ENCODE measurements at regions not wholly inside any gene's neighbourhood (a gene's known extent, or its start where the extent isn't known, plus 50 kb on each side); places are given as distances from the start of the nearest gene placed in this dataset.

GRCh38 chr2:3071685-3072263 is 305.8 kb downstream of the EIPR1 start:
- no peak for DNase-seq (ENCODE audit: low read depth)
- no peak overlapping the region for H3K4me3 ChIP-seq (ENCODE audit: low read depth, low read length)
- no peak for TF ChIP-seq CTCF (IDR thresholded peaks at IDR 0.05; ENCODE audit: insufficient read depth, low read length)

GRCh38 chr2:3066831-3067230 is 310.8 kb downstream of the EIPR1 start:
- H3K4me3 ChIP-seq (ENCODE audit: low read depth, low read length), result no peak overlapping the region
- DNase-seq (ENCODE audit: low read depth), result no peak
- TF ChIP-seq CTCF (IDR thresholded peaks at IDR 0.05; ENCODE audit: insufficient read depth, low read length), result no peak

- no peak for TF ChIP-seq CTCF (IDR thresholded peaks at IDR 0.05; ENCODE audit: insufficient read depth, low read length)
- no peak for DNase-seq (ENCODE audit: low read depth)
- H3K4me3 ChIP-seq (ENCODE audit: low read depth, low read length), result no peak overlapping the region
Observed at GRCh38 chr2:3065928-3066327, 311.7 kb downstream of the EIPR1 start.

GRCh38 chr2:3062476-3063260 is 314.9 kb downstream of the EIPR1 start:
- TF ChIP-seq CTCF (IDR thresholded peaks at IDR 0.05; ENCODE audit: insufficient read depth, low read length), result no peak
- no peak overlapping the region for H3K4me3 ChIP-seq (ENCODE audit: low read depth, low read length)
- no peak for DNase-seq (ENCODE audit: low read depth)

GRCh38 chr2:3060049-3060448 is 317.6 kb downstream of the EIPR1 start:
- TF ChIP-seq CTCF (IDR thresholded peaks at IDR 0.05; ENCODE audit: insufficient read depth, low read length), result no peak
- H3K4me3 ChIP-seq (ENCODE audit: low read depth, low read length), result no peak overlapping the region
- DNase-seq (ENCODE audit: low read depth), result no peak

GRCh38 chr2:3059141-3059925 is 318.3 kb downstream of the EIPR1 start:
- H3K4me3 ChIP-seq (ENCODE audit: low read depth, low read length), result no peak overlapping the region
- no peak for TF ChIP-seq CTCF (IDR thresholded peaks at IDR 0.05; ENCODE audit: insufficient read depth, low read length)
- DNase-seq (ENCODE audit: low read depth), result no peak

Data from fibroblast of the aortic adventitia (primary cell).